Superior temporal gyrus (tissue), 1 donor: ENCODE measurements at regions not wholly inside any gene's neighbourhood (a gene's known extent, or its start where the extent isn't known, plus 50 kb on each side); places are given as distances from the start of the nearest gene placed in this dataset.

Experiments
- DNase-seq: peaks from one replicate; pipeline ENCODE4 v3.0.0-alpha.2; 2016; ENCODE audit errors: extremely low spot score

DNA sequence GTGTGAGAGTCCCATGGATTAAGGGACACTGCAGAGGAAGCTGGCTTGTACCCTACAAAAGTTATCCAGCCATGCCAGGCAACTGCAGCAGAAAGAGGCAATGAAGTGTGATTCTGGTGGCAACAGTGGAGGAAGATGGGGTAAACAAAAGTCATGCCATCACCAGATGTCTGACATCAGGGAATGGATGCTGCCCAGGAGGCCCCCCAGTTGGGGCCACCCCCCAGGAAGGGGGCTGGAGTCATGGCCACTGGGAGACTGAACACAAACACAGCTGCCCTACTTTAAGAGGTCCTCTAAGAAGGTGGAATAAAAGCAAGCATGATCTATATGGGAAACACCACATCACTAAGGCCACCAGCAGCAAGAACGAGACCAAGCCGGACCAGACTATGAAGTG lies 235.3 kb downstream of the KLF12 start:
- DNase-seq: no peak

DNA sequence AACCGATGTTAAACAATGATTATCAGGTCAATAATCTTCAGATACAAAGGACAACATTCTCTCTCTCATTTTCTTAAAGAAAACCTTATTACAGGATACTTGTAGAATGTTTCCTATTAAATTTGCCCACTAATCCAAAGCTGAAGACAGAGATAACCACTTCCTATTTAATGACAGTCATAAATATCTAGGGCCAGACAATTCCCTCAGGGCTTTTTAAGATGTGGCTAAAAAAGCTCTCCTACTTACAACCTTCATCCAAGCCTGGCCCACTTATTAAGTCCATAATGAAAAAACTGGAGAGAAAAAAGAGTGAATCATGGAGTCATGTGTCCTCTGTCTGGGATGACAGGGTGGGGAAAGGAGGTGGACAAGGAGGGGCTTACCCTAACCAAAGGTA lies 235.9 kb downstream of the KLF12 start:
- DNase-seq: no peak

GRCh38 chr13:73894995-73895571 lies 239.1 kb downstream of the KLF12 start:
- DNase-seq: no peak

- DNase-seq: no peak
Measured at GRCh38 chr13:73893833-73894232, 240.4 kb downstream of the KLF12 start.

DNA sequence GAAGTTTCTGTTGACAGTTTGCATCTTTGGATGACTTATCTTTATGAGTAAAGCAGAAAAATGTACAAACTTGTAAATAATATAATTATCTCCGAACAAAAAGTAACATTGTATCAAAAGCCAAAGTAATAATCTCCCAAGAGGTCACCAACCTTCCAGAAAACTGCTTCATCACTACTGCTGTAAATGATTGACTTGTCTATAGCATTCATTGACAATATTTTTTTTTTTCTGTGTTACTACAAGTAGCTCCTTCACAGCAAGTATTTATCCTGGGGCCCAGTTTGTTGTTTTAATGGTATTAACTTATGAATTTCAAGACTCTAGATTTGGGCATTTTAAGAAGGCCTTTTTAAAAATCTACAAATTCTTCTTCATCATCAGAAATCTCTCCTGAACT lies 242.4 kb downstream of the KLF12 start:
- no peak for DNase-seq

DNA sequence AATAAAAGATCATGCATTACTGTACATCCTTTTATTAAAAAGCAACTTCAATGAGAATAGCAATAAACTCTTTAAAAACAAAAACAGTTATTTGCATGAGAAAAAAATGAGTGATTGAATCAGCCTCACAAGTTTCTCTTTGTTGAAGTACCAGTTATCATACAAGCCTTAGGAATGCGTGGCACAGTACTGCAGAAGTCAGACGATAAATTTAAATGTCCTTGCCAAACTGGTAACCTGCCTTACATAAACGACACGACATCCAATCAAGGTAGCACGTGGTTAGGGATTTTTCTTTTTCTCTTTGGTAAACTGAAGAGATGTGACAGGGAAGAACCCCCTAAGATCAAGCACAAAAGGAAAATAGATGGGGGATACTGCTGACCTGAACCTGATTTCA lies 251.0 kb downstream of the KLF12 start:
- DNase-seq: no peak

- no peak for DNase-seq
Measured at GRCh38 chr13:73880365-73880764, 253.8 kb downstream of the KLF12 start.

DNA sequence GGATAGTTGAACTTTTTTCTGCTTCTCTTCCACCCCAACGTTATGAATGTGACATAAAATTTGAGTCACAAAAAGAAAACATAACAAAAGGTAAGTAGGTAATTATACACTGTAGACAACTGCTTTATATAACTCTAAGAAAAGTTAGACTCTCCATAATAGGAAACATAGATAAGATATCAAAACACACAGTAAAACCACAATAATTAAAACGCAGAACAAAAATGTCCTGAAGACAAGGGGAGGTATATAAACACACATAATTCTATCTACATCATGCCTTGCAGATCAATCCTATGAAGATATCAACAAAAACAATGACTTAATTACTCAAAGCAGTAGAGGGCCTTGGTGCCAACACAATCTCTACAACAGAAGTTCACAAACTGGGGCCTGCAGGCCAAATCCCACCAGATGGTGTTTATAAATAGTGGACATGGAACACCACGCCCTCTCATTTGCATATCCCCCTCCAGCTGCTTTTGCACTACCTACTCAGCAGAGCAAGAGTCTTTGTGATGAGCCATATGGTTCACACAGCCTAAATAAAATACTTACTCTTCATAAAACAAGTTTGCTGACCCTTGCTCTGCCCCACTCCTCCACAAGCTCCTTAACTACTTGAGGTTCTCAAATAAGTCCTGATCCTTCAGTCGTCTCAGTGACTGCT lies 254.7 kb downstream of the KLF12 start:
- DNase-seq: no peak

DNA sequence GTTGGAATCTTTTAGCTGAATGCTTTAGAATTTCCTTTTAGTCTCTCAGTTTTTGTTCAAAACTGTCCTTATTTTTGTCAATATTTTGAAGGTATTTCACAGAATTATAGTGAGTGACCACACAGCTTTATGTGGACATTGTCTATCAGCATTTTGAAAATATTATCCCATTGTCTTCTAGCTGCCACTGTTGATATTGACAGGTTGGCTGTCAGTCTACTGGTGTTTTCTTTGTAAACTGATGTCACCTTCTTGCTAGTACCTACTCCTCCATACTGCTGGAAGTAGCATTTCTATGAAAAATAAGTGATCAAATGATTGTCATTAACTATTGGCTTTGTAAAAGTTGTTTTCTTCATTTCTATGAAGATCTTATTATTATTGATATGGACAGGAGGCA lies 256.8 kb downstream of the KLF12 start:
- no peak for DNase-seq

DNA sequence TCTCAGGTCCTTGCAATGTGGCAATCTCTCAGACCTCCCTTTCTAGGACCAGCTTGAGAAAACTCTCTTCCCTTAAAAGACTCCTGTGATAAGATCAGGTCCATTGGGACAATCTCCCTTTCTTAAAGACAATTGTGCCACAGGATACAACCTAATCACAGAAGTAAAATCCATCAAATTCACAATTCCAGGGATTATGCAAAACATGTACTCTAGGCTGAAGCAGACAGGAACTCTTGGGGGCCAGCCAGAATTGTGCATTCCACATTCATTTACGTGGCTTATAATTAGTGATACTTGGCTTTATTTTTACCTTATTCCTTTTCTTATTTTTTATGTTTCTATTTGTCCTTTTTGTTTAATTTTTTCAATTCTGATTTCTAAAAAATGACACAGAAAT lies 257.9 kb downstream of the KLF12 start:
- DNase-seq: no peak

DNA sequence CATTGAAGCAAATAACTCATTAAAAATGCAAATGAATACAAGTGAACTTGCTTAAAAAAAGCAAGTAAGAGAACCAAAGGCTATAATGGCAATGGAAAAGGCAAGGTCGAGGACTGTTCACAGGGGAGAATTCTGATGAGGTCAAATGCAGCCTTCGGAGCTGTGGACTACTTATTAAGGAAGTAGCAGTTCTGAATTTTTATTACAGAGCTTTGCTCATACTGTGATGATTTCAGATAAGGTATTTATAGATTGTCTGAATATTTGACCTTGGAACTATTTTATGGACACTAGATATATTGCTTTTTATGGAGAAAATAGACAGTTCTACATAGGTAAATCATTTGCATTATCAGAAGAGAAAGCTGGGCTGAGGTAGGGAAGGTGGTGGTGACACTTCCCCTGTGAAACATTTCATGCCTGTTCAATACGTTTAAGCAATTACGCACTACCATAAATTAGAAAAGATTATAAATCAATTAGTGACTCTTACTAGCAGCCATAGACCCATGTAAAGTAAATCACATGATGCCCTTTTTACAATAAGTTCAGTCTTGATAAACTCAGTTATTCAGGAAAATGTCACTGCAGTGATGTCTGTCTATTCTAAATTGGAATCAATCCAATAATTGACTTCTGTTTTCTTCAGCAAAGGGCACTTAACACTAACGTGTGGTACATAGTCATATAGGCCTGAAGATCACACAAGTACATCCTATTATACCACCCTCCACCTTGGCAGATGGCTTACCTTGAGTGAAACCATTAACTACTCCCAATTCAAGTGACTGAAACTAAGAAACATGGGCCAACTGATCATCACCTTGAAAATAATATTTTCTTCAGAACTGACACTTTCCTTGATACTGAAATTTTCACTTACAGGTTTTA lies 260.0 kb downstream of the KLF12 start:
- no peak for DNase-seq

DNA sequence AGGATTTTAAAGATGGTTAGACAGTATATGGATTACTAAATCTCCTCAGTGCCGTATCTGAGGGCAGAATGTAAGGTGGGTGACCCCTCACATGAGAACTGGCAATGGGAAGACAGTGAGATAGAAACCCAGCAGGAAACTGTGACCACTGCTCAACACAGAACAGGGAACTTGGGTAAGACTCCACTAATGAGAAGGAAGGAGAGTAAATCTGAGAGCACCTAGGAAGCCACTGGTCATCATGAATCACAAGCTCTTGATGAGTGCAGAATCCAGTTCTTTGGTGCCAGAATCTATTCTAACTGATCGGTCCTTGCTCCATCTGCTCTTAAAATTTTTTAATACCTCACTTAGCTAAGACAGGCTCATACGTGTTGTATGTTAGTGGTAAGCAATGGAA lies 261.8 kb downstream of the KLF12 start:
- no peak for DNase-seq

GRCh38 chr13:73870970-73871935 lies 263.0 kb downstream of the KLF12 start:
- no peak for DNase-seq

DNA sequence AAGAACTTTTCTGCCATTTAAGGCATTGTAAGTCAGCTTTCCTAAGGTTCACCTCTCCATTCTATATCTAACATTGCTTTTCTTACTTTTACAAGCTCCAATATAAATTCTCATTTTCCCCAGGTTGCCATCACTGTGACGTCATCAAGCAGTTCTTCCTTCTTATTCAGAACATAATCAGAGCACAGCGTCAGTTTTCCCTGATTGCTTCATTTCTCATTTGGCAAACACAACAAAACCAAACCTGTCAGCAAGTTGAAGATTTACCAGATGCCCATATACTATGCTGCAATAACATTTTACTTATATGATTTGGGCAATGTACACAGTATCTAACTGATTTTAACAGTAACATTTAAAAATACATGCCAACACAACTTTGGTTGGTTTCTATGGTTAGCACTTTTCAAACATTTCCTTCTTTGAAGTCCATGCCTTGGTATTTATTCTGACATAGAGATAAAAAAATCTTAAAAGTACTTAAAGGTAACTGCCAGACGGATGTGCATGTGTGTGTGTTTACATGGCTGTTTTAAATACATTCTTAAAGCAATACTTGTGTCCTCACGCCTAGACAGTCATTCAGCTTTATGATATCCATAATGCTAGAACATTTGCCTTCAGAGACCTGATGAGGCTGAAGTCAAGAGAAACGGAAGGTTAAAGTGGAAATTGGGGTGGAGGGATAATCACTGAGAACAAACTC lies 264.0 kb downstream of the KLF12 start:
- no peak for DNase-seq

DNA sequence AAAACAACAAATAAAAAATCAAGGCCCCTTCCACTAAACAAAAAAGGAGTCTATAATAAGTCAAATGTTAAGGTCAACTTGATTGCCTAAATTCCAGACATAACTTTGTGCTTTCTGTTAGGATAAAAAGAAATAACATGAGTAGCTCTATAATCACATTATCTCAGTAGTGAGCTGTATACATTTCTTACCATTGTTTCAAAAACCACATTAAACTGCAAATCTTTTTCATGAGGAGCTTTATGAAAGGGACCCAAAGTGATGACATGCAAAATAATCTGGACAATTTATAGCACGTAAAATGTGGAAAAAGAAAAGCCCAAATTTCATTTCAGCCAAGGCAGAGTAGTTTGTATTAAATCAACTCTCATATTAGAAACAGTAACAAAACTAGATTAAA lies 269.2 kb downstream of the KLF12 start:
- no peak for DNase-seq

DNA sequence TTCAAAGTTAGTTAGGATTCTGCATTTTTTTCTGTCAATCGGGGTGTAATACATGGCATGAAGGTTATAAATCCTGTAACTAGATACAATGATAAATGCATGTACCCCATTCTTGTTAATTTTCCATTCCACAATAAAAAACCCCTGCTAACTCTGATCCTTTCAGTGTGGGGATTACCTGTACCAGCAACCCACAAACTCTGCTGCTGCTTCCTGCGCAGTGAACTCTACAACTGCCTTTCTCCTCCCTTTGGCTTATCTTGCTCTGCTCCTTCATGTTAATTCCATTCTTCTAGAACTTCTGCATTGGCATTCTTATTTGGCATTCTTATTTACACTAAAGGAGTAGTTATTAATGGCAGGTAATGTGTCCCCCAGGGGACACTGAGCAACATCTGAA lies 273.1 kb downstream of the KLF12 start:
- DNase-seq: no peak

DNA sequence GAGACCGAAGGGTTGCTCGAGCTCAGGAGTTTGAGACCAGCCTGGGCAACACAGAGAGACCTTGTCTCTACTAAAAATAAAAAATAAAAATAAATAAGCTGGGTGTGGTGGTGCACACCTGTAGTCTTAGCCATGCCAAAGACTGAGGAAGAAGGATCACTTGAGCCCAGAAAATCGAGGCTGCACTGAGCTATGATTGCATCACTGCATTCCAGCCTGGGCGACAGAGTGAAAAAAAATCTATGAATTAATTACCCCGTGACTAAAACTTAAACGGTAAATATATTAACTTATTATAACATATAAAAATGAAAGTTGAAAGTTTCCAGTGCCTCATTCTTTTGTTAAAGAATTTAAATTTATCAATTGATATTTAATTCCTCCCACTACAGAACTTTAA lies 273.7 kb downstream of the KLF12 start:
- no peak for DNase-seq

GRCh38 chr13:73859841-73860240 lies 274.4 kb downstream of the KLF12 start:
- no peak for DNase-seq

DNA sequence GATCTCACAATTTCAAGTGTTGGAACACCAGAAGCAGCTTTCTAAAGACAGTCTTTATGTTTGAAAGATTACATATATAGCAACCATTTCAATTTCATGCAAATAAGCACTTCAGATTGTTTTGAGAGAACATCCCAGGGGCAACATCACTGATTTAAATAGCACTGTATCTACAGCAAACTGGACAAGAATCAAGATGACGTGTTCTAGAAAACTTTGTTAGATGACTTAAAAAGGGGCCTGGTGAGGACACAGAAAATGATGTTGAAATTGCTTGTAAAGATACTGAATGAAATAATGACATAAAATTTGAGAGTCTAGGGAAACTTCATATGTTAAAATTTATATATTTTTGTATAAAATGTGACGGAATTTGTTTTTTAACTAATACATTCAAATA lies 277.1 kb downstream of the KLF12 start:
- no peak for DNase-seq

- no peak for DNase-seq
Measured at GRCh38 chr13:73851104-73851503, 283.1 kb downstream of the KLF12 start.
